Testis (tissue), 2 donors: ENCODE measurements at regions not wholly inside any gene's neighbourhood (a gene's known extent, or its start where the extent isn't known, plus 50 kb on each side); places are given as distances from the start of the nearest gene placed in this dataset.

Experiments used
- CTCF ChIP-seq, 3 experiments: fragments of 450-650 bp in 2 of 3; fragments of 200-600 bp in 1 of 3; sonication (generic) in 1 of 3; IDR thresholded peaks; one replicate each; pipeline ENCODE4 v1.5.1; 2016 to 2019; ENCODE audit warnings: antibody characterized with exemption in 3 of 3, mild to moderate bottlenecking in 2 of 3, moderate library complexity in 1 of 3
- POLR2A ChIP-seq: fragments of 450-650 bp; IDR thresholded peaks from one replicate; pipeline ENCODE4 v1.6.1; 2017; ENCODE audit warnings: antibody characterized with exemption, mild to moderate bottlenecking, moderate library complexity

- no peak for TF ChIP-seq CTCF (IDR thresholded peaks at IDR 0.05)
- TF ChIP-seq POLR2A, result no peak
These were observed 53.6 kb upstream of the BCL2L14 start for GRCh38 chr12:12017135-12017581.
